SK-N-SH treated with all-trans-retinoic acid at 6 μM for 48 hours (cell line): ENCODE measurements at regions not wholly inside any gene's neighbourhood (a gene's known extent, or its start where the extent isn't known, plus 50 kb on each side); places are given as distances from the start of the nearest gene placed in this dataset.

ENCODE experiments used
- ATAC-seq: fragments of 200-7000 bp; cut with Tn5 transposase; 3 replicates; pipeline ENCODE4 v1.9.1; 2020; ENCODE audit warnings: mild to moderate bottlenecking, moderate library complexity
- ARNTL ChIP-seq: fragments of 450-650 bp; formaldehyde crosslinking; IDR thresholded peaks from 2 replicates; pipeline ENCODE4 v1.5.0; 2020; ENCODE audit warnings: low read depth, mild to moderate bottlenecking, moderate library complexity, borderline replicate concordance
- BACH2 ChIP-seq: fragments of 250-450 bp; sonication (Bioruptor Pico); IDR thresholded peaks from 2 replicates; pipeline ENCODE4 v1.9.0; 2021; ENCODE audit warnings: mild to moderate bottlenecking, borderline replicate concordance
- CSDC2 ChIP-seq: fragments of 250-450 bp; sonication (Bioruptor Pico); IDR thresholded peaks from 2 replicates; pipeline ENCODE4 v1.5.0; 2020; ENCODE audit warnings: mild to moderate bottlenecking, moderate library complexity
- ESRRG ChIP-seq: fragments of 250-450 bp; sonication (Bioruptor Pico); IDR thresholded peaks from 2 replicates; pipeline ENCODE4 v1.6.1; 2021; ENCODE audit warnings: mild to moderate bottlenecking
- GLIS3 ChIP-seq: fragments of 250-450 bp; sonication (Bioruptor Pico); IDR thresholded peaks from 2 replicates; pipeline ENCODE4 v1.5.0; 2020; ENCODE audit warnings: mild to moderate bottlenecking, moderate library complexity
- ISL1 ChIP-seq: fragments of 250-450 bp; sonication (Bioruptor Pico); IDR thresholded peaks from 2 replicates; pipeline ENCODE4 v2.1.2; 2022; ENCODE audit warnings: mild to moderate bottlenecking, moderate library complexity
- PPARA ChIP-seq: fragments of 250-450 bp; sonication (Bioruptor Pico); IDR thresholded peaks from 2 replicates; pipeline ENCODE4 v1.5.0; 2020; ENCODE audit warnings: mild to moderate bottlenecking, borderline replicate concordance
- RARB ChIP-seq: fragments of 250-450 bp; sonication (Bioruptor Pico); IDR thresholded peaks from 2 replicates; pipeline ENCODE4 v1.8.0; 2021; ENCODE audit warnings: mild to moderate bottlenecking, moderate library complexity
- TOX ChIP-seq: fragments of 250-450 bp; sonication (Bioruptor Pico); IDR thresholded peaks from 2 replicates; pipeline ENCODE4 v1.8.0; 2021; ENCODE audit warnings: mild to moderate bottlenecking, moderate library complexity, borderline replicate concordance
- ZC3H10 ChIP-seq: fragments of 250-450 bp; sonication (Bioruptor Pico); IDR thresholded peaks from 2 replicates; pipeline ENCODE4 v1.5.1; 2021; ENCODE audit warnings: mild to moderate bottlenecking, moderate library complexity
- ZFP3 ChIP-seq: fragments of 250-450 bp; sonication (Bioruptor Pico); IDR thresholded peaks from 2 replicates; pipeline ENCODE4 v1.5.0; 2020; ENCODE audit warnings: mild to moderate bottlenecking, moderate library complexity
- ZFP30 ChIP-seq: fragments of 450-650 bp; formaldehyde crosslinking; IDR thresholded peaks from 2 replicates; pipeline ENCODE4 v1.5.0; 2022; ENCODE audit warnings: mild to moderate bottlenecking, moderate library complexity
- ZNF565 ChIP-seq: fragments of 450-650 bp; formaldehyde crosslinking; conservative IDR thresholded peaks from 2 replicates; pipeline ENCODE4 v1.5.0; 2020; ENCODE audit warnings: low read depth, mild to moderate bottlenecking, moderate library complexity
- ZNF70 ChIP-seq: fragments of 450-650 bp; formaldehyde crosslinking; IDR thresholded peaks from 2 replicates; pipeline ENCODE4 v1.5.0; 2020; ENCODE audit warnings: mild to moderate bottlenecking, moderate library complexity
- ZNF8 ChIP-seq: fragments of 450-650 bp; formaldehyde crosslinking; IDR thresholded peaks from 2 replicates; pipeline ENCODE4 v1.5.0; 2020; ENCODE audit warnings: mild to moderate bottlenecking, moderate library complexity
- TF ChIP-seq, protein P1 (sequence below): fragments of 250-450 bp; sonication (Bioruptor Pico); IDR thresholded peaks from 2 replicates; pipeline ENCODE4 v1.5.1; 2021; ENCODE audit warnings: mild to moderate bottlenecking, moderate library complexity
- TF ChIP-seq, protein P2 (sequence below): fragments of 250-450 bp; sonication (Bioruptor Pico); IDR thresholded peaks from 2 replicates; pipeline ENCODE4 v1.8.0; 2021; ENCODE audit warnings: low read depth, mild to moderate bottlenecking, moderate library complexity, borderline replicate concordance
- TF ChIP-seq, protein P3 (sequence below): fragments of 250-450 bp; sonication (Bioruptor Pico); IDR thresholded peaks from 2 replicates; pipeline ENCODE4 v1.5.1; 2020; ENCODE audit warnings: low read depth, mild to moderate bottlenecking, moderate library complexity
- TF ChIP-seq, protein P4 (sequence below): fragments of 250-450 bp; sonication (Bioruptor Pico); IDR thresholded peaks from 2 replicates; pipeline ENCODE4 v1.5.0; 2020; ENCODE audit warnings: mild to moderate bottlenecking, moderate library complexity

DNA sequence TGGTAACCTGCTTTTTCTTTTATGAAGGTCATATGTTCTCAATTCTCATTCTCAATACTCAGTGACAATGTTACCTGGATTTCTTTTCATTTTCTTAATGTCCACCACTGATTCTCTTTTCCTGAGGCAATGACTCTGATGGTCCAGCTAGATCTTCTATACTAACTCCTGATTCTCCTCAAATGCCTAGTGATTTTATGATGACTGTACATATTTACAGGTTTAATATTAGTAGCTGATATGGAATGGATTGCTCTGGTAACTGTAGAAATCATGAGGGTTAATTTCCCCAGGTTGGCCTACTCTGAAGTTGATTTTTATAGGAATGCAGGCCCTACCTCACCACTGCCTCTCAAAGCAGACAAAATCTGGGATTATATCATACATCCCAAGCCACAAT is 308.6 kb upstream of the CNR1 start (continued):
- TF ChIP-seq, protein P1, sequence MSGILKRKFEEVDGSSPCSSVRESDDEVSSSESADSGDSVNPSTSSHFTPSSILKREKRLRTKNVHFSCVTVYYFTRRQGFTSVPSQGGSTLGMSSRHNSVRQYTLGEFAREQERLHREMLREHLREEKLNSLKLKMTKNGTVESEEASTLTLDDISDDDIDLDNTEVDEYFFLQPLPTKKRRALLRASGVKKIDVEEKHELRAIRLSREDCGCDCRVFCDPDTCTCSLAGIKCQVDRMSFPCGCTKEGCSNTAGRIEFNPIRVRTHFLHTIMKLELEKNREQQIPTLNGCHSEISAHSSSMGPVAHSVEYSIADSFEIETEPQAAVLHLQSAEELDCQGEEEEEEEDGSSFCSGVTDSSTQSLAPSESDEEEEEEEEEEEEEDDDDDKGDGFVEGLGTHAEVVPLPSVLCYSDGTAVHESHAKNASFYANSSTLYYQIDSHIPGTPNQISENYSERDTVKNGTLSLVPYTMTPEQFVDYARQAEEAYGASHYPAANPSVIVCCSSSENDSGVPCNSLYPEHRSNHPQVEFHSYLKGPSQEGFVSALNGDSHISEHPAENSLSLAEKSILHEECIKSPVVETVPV: no peak
- TF ChIP-seq BACH2: no peak

DNA sequence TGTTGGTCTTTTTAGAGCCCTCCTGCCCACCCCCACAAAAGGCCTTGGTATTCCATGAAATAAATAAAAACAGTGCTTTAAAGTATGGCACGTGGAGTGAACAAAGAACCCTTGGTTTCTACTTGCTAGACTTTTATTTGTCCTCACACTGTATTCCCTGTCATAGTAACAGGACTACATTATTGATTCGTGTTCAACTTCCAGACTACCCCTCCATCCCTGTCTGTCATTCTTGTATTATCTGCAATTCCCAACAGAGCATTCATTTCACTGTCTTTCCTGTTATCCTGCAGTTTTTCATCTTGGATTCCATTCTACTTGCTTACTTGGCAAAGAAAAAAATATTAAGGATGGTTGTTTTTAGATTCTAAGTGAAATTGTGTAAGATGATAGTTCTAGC is 307.4 kb upstream of the CNR1 start:
- no peak for TF ChIP-seq ISL1 (CRISPR knock-in tag)
- no peak for TF ChIP-seq CSDC2 (CRISPR knock-in tag)
- TF ChIP-seq GLIS3 (CRISPR knock-in tag): no peak
- no peak for TF ChIP-seq ZNF565 (CRISPR knock-in tag)
- no peak for TF ChIP-seq TOX
- TF ChIP-seq ESRRG (CRISPR knock-in tag): no peak
- no peak for TF ChIP-seq PPARA (CRISPR knock-in tag)
- no peak for TF ChIP-seq BACH2
- TF ChIP-seq, protein P2, sequence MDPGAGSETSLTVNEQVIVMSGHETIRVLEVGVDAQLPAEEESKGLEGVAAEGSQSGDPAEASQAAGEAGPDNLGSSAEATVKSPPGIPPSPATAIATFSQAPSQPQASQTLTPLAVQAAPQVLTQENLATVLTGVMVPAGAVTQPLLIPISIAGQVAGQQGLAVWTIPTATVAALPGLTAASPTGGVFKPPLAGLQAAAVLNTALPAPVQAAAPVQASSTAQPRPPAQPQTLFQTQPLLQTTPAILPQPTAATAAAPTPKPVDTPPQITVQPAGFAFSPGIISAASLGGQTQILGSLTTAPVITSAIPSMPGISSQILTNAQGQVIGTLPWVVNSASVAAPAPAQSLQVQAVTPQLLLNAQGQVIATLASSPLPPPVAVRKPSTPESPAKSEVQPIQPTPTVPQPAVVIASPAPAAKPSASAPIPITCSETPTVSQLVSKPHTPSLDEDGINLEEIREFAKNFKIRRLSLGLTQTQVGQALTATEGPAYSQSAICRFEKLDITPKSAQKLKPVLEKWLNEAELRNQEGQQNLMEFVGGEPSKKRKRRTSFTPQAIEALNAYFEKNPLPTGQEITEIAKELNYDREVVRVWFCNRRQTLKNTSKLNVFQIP: no peak
- no peak for TF ChIP-seq ARNTL (CRISPR knock-in tag)
- no peak for TF ChIP-seq ZFP3
- TF ChIP-seq ZNF8 (CRISPR knock-in tag): no peak
- TF ChIP-seq ZNF70 (CRISPR knock-in tag): no peak
- TF ChIP-seq, protein P1: no peak
- TF ChIP-seq, protein P3, sequence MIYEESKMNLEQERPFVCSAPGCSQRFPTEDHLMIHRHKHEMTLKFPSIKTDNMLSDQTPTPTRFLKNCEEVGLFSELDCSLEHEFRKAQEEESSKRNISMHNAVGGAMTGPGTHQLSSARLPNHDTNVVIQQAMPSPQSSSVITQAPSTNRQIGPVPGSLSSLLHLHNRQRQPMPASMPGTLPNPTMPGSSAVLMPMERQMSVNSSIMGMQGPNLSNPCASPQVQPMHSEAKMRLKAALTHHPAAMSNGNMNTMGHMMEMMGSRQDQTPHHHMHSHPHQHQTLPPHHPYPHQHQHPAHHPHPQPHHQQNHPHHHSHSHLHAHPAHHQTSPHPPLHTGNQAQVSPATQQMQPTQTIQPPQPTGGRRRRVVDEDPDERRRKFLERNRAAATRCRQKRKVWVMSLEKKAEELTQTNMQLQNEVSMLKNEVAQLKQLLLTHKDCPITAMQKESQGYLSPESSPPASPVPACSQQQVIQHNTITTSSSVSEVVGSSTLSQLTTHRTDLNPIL (CRISPR knock-in tag): no peak
- TF ChIP-seq, protein P4, sequence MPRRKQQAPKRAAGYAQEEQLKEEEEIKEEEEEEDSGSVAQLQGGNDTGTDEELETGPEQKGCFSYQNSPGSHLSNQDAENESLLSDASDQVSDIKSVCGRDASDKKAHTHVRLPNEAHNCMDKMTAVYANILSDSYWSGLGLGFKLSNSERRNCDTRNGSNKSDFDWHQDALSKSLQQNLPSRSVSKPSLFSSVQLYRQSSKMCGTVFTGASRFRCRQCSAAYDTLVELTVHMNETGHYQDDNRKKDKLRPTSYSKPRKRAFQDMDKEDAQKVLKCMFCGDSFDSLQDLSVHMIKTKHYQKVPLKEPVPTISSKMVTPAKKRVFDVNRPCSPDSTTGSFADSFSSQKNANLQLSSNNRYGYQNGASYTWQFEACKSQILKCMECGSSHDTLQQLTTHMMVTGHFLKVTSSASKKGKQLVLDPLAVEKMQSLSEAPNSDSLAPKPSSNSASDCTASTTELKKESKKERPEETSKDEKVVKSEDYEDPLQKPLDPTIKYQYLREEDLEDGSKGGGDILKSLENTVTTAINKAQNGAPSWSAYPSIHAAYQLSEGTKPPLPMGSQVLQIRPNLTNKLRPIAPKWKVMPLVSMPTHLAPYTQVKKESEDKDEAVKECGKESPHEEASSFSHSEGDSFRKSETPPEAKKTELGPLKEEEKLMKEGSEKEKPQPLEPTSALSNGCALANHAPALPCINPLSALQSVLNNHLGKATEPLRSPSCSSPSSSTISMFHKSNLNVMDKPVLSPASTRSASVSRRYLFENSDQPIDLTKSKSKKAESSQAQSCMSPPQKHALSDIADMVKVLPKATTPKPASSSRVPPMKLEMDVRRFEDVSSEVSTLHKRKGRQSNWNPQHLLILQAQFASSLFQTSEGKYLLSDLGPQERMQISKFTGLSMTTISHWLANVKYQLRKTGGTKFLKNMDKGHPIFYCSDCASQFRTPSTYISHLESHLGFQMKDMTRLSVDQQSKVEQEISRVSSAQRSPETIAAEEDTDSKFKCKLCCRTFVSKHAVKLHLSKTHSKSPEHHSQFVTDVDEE (CRISPR knock-in tag): no peak
- TF ChIP-seq ZFP30 (CRISPR knock-in tag): no peak
- no peak for ATAC-seq

DNA sequence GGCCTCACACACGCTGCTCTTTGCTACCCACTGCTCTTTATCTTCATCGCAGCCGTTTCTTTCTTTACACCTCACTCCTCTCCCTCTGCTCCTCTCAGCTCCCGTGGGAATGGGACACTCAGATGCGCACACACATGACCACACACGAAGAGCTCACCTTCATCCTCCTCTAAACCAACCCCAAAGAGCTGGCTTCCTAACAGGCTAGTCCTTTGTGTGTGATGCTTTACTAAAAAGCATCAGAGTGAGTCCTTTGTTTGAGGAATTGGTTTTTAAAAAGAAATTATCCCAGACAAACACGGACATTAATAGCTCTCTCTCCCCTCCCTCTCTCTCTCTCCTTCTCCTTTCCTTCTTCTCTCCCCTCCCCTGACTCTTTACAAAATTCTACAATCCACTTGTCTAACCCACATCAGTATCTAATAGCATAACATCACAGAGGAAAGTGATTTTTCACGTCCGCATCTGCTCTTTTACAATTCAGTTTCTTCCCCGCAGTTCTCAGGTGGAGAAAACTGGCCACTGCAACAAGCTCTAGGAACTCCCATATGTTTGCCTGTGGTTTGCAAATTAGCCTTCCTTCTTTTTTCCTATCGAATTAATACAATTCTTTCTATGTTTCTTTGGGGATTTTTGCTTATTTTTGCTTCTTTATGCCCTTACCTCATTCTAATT is 306.8 kb upstream of the CNR1 start:
- no peak for ATAC-seq
- TF ChIP-seq ZC3H10: no peak
- TF ChIP-seq ZNF565 (CRISPR knock-in tag): no peak
- TF ChIP-seq ISL1 (CRISPR knock-in tag): no peak
- no peak for TF ChIP-seq RARB (CRISPR knock-in tag)
- TF ChIP-seq, protein P2: no peak
- no peak for TF ChIP-seq ZNF70 (CRISPR knock-in tag)
